GM13977 (cell line): ENCODE measurements at regions not wholly inside any gene's neighbourhood (a gene's known extent, or its start where the extent isn't known, plus 50 kb on each side); places are given as distances from the start of the nearest gene placed in this dataset.

Experiments
- DNase-seq: peaks from one replicate; pipeline ENCODE4 v3.0.0; 2012; ENCODE audit warnings: low spot score
- CTCF ChIP-seq: IDR thresholded peaks from 2 replicates; pipeline ENCODE4 v1.5.1; 2012; ENCODE audit warnings: mild to moderate bottlenecking, control low read depth; ENCODE audit not compliant: insufficient read depth; ENCODE audit errors: extremely low read depth, missing control alignments
- in situ Hi-C: fragments of 300-500 bp; cut with MboI; formaldehyde crosslinking; loops from one replicate; pipeline ENCODE4 v1.12.0; 2022; ENCODE audit warnings: low sequenced_read_pairs, low pct_unique_long_range_greater_than_20kb, mixed read lengths, inconsistent platforms; ENCODE audit not compliant: unreplicated experiment

GRCh38 chr13:74221752-74222151 is 87.5 kb upstream of the KLF12 start:
- TF ChIP-seq CTCF: no peak
- no peak for DNase-seq
- in situ Hi-C loops: no loop called here

- TF ChIP-seq CTCF: no peak
- in situ Hi-C loops: no loop called here
- DNase-seq: no peak
Observed at GRCh38 chr13:74219566-74219965, 85.4 kb upstream of the KLF12 start.

DNA sequence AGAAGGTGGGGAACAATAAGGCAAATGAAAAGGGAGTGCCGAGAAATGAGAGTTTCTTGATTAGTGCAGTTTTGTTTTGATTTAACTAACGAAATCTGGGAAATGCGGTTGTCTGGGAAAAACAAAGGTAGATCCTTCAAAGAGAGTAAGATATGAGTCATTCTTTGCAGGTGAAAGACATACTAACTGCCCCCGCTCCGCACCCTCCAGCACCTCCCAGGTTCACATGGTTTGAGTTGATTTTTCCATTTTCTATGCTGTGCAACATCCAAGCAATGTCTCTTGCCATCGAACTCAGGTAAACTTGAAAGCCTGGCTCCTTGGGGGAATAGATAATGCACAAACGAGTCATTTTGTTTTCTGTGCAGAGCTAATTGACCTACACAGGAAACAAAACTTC is 84.1 kb upstream of the KLF12 start:
- no peak for TF ChIP-seq CTCF
- no peak for DNase-seq
- in situ Hi-C loops: no loop called here

DNA sequence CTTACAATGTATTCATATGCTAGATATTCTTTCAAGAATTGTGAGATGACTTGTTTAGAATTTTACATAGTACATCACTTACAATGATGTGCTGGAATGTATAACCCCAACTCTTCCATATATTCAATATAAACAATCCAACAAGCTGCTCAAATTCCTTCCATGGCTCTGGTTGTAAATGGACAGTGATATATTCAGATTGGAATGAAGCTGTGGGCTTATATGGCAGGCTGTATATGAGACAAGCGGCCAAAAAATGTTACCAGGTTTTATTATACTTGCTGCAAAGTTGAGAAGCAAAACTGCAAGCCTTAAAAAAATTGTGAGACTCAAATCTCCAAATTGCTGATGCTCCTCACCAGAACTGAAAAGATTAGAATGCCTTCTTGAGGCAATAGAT is 83.6 kb upstream of the KLF12 start:
- no peak for TF ChIP-seq CTCF
- in situ Hi-C loops: no loop called here
- no peak for DNase-seq

DNA sequence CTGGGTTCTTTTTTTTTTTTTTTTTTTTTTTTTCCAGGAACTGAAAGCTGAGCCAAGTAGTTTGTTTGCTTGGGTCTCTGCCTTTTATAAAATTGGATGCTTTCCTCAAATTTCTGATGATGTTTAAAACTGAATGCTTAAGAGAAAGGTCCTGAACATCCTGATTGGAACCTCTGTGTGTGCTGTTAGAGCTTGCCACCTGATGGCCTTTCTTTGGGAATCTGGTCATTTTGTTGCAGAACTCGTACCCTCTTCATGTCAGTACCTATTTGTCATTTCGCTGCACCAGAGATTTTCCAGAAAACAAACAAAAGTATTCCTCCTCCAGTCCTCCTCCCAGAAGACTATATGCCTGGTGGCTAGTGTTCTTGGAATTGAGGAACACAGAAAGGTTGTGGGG is 81.2 kb upstream of the KLF12 start:
- no peak for TF ChIP-seq CTCF
- no peak for DNase-seq
- in situ Hi-C loops: no loop called here

GRCh38 chr13:74214321-74214720 is 80.1 kb upstream of the KLF12 start:
- DNase-seq: no peak
- TF ChIP-seq CTCF: no peak
- in situ Hi-C loops: no loop called here
